GM12875 (cell line): ENCODE measurements at regions not wholly inside any gene's neighbourhood (a gene's known extent, or its start where the extent isn't known, plus 50 kb on each side); places are given as distances from the start of the nearest gene placed in this dataset.

Experiments used
- H3K4me3 ChIP-seq: one replicate; pipeline ENCODE4 v1.5.1; 2011; ENCODE audit warnings: low read depth, low read length, control low read depth
- CTCF ChIP-seq: IDR thresholded peaks from 2 replicates; pipeline ENCODE4 v1.5.1; 2011; ENCODE audit warnings: low read depth, mild to moderate bottlenecking, control low read depth, inconsistent platforms, low read length, moderate library complexity, borderline replicate concordance; ENCODE audit not compliant: insufficient read depth

- no peak for TF ChIP-seq CTCF
- H3K4me3 ChIP-seq, result no peak overlapping the region
These were observed 104.8 kb upstream of the PLEKHG7 start for GRCh38 chr12:92597997-92598396.

GRCh38 chr12:92597118-92597517 is 105.7 kb upstream of the PLEKHG7 start:
- no peak for TF ChIP-seq CTCF
- no peak overlapping the region for H3K4me3 ChIP-seq

DNA sequence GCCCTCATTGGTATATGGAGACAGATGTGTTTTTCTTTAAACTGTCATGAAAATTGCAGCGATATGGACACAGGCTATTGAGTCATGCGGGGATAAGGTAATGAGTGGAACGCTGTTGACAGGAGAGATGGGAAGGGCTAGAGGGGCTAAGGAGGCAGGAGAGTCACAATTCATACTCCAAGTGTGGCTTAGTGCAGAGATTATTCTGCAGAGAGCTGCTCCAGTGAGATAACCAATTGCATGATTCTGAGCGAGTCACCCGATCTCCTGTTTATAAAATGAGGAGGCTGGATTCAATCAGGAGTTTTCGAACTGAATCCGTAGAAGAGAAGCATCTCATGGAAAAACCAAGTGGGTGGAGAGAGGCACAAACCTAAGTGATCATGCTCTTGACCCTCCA is 106.4 kb upstream of the PLEKHG7 start:
- TF ChIP-seq CTCF, result no peak
- H3K4me3 ChIP-seq, result no peak overlapping the region

- no peak for TF ChIP-seq CTCF
- no peak overlapping the region for H3K4me3 ChIP-seq
These were observed 107.1 kb upstream of the PLEKHG7 start for GRCh38 chr12:92595663-92596062.

GRCh38 chr12:92593734-92594402 is 108.9 kb upstream of the PLEKHG7 start:
- no peak overlapping the region for H3K4me3 ChIP-seq
- TF ChIP-seq CTCF, result no peak

DNA sequence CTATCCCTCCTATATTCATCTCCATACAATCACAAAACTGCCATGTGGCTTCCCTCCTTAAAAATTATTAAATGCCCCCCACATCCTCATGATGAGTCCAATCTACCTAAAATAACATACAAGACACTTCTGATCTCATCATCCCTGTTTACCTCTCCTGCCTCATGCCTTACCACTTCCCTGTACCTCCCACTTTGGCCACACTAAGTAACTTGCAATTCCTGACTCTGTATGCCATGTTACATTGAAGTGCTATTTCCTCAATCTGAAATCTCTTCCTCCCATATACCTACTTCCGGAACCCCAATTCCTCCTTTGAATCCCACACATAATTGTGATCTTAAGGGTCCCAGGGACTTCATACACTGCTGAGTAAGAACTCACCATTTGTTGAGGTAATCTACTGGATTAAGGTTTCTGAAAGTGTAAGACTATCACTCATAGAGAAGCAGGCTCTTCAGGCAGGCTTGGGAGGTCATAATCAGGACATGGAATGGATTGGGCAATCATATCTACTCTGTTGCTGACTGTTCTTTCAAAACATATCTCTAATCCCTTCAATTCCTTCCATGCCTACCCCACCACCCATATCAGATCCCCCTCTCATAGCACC is 117.6 kb upstream of the PLEKHG7 start:
- no peak for TF ChIP-seq CTCF
- no peak overlapping the region for H3K4me3 ChIP-seq

DNA sequence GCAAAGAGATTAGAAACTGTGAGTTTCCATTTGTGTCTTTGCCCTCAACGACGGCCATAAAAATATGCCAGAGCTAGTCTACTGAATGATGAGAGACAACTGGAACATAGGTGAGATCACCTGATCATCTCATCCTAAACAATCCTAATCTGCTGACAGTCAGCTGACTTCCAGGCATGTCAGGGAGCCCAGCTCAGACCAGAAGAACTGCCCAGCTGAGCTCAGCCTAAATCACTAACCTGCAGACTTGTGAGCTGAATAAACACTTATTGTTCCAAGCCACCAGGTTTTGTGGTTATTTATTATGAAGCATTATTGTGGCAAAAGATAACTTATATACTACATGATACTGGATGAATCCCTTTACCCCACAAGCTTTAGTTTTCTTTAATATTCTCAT is 118.9 kb upstream of the PLEKHG7 start:
- TF ChIP-seq CTCF, result no peak

More for the DNA sequence above, 118.9 kb upstream of the PLEKHG7 start:
- H3K4me3 ChIP-seq, result no peak overlapping the region
